Vagina (tissue), 2 donors: ENCODE measurements at regions not wholly inside any gene's neighbourhood (a gene's known extent, or its start where the extent isn't known, plus 50 kb on each side); places are given as distances from the start of the nearest gene placed in this dataset.

Experiments used
- DNase-seq, 2 donors: peaks; one replicate each; pipeline ENCODE4 v3.0.0-alpha.2; 2017; ENCODE audit errors: extremely low spot score in 2 of 2
- H3K27ac ChIP-seq: fragments of 200-600 bp; sonication (generic); one replicate; pipeline ENCODE4 v1.5.1; 2019
- H3K27me3 ChIP-seq: fragments of 200-600 bp; sonication (generic); one replicate; pipeline ENCODE4 v1.5.1; 2019
- H3K36me3 ChIP-seq, 2 donors: fragments of 200-600 bp; sonication (generic); one replicate each; pipeline ENCODE4 v1.5.1; 2017 to 2019
- H3K4me1 ChIP-seq: fragments of 200-600 bp; sonication (generic); one replicate; pipeline ENCODE4 v1.5.1; 2019
- H3K4me3 ChIP-seq, 2 donors: fragments of 200-600 bp; sonication (generic); 1 replicate in 1 of 2; 2 replicates in 1 of 2; pipeline ENCODE4 v1.5.1; 2016 to 2019
- H3K9me3 ChIP-seq: fragments of 200-600 bp; sonication (generic); one replicate; pipeline ENCODE4 v1.5.1; 2019
- CTCF ChIP-seq, 3 experiments: fragments of 450-650 bp in 2 of 3; fragments of 200-600 bp in 1 of 3; sonication (generic) in 1 of 3; IDR thresholded peaks; one replicate each; pipeline ENCODE4 v1.5.1; 2017 to 2019; ENCODE audit warnings: antibody characterized with exemption in 3 of 3, mild to moderate bottlenecking in 2 of 3, moderate library complexity in 2 of 3
- POLR2A ChIP-seq, 2 donors: fragments of 450-650 bp; IDR thresholded peaks; one replicate each; pipeline ENCODE4 v1.6.1; 2017; ENCODE audit warnings: antibody characterized with exemption in 2 of 2, mild to moderate bottlenecking in 2 of 2, moderate library complexity in 2 of 2
- POLR2AphosphoS5 ChIP-seq, 2 donors: sonication (generic); formaldehyde crosslinking; IDR thresholded peaks; one replicate each; pipeline ENCODE4 v1.9.0; 2017; ENCODE audit warnings: antibody characterized with exemption in 2 of 2, mild to moderate bottlenecking in 2 of 2, low read depth in 1 of 2; ENCODE audit not compliant: insufficient read depth in 1 of 2
- intact Hi-C: fragments of 100-400 bp; cut with DNase I; formaldehyde crosslinking; loops from one replicate; pipeline ENCODE4 v1.15.1; 2023

- no peaks in the 10 kb centered on the region for H3K36me3 ChIP-seq
- DNase-seq: no peak
- no peak overlapping the region for H3K27ac ChIP-seq
- TF ChIP-seq POLR2AphosphoS5 (IDR thresholded peaks at IDR 0.05; ENCODE audit: insufficient read depth in 1 of 2, low read depth in 1 of 2): no peak
- TF ChIP-seq POLR2A (IDR thresholded peaks at IDR 0.05): no peak
- no peak for TF ChIP-seq CTCF (IDR thresholded peaks at IDR 0.05)
- no peaks in the 10 kb centered on the region for H3K4me1 ChIP-seq
- H3K9me3 ChIP-seq: no peaks in the 10 kb centered on the region
- intact Hi-C loops: no loop called here
- no peaks in the 10 kb centered on the region for H3K27me3 ChIP-seq
- H3K4me3 ChIP-seq: no peak overlapping the region
Observed at GRCh38 chr1:4139646-4140045, 239.6 kb upstream of the C1orf174 start.

GRCh38 chr1:4140241-4140640, 240.2 kb upstream of the C1orf174 start:
- no peak for DNase-seq
- no peaks in the 10 kb centered on the region for H3K4me1 ChIP-seq
- H3K9me3 ChIP-seq: no peaks in the 10 kb centered on the region
- no peak overlapping the region for H3K4me3 ChIP-seq
- H3K27ac ChIP-seq: no peak overlapping the region
- H3K36me3 ChIP-seq: no peaks in the 10 kb centered on the region
- TF ChIP-seq POLR2AphosphoS5 (IDR thresholded peaks at IDR 0.05; ENCODE audit: insufficient read depth in 1 of 2, low read depth in 1 of 2): no peak
- no peaks in the 10 kb centered on the region for H3K27me3 ChIP-seq
- intact Hi-C loops: no loop called here

GRCh38 chr1:4140821-4141220, 240.7 kb upstream of the C1orf174 start:
- DNase-seq: no peak
- H3K27ac ChIP-seq: no peak overlapping the region
- intact Hi-C loops: no loop called here
- no peaks in the 10 kb centered on the region for H3K4me1 ChIP-seq
- H3K9me3 ChIP-seq: no peaks in the 10 kb centered on the region
- no peaks in the 10 kb centered on the region for H3K36me3 ChIP-seq
- H3K27me3 ChIP-seq: no peaks in the 10 kb centered on the region
- no peak for TF ChIP-seq CTCF (IDR thresholded peaks at IDR 0.05)
- TF ChIP-seq POLR2AphosphoS5 (IDR thresholded peaks at IDR 0.05; ENCODE audit: insufficient read depth in 1 of 2, low read depth in 1 of 2): no peak
- TF ChIP-seq POLR2A (IDR thresholded peaks at IDR 0.05): no peak
- H3K4me3 ChIP-seq: no peak overlapping the region

GRCh38 chr1:4144349-4144971, 244.4 kb upstream of the C1orf174 start:
- Histone ChIP-seq H3K36me3 (no peaks in the 10 kb centered on the region), H3K9me3 (no peaks in the 10 kb centered on the region), H3K27me3 (no peaks in the 10 kb centered on the region), H3K4me3 (no peak overlapping the region), H3K4me1 (no peaks in the 10 kb centered on the region), H3K27ac (no peak overlapping the region)
- DNase-seq: no peak
- intact Hi-C loops: no loop called here
- no peak for TF ChIP-seq CTCF (IDR thresholded peaks at IDR 0.05)
- TF ChIP-seq POLR2A (IDR thresholded peaks at IDR 0.05): no peak
- TF ChIP-seq POLR2AphosphoS5 (IDR thresholded peaks at IDR 0.05; ENCODE audit: insufficient read depth in 1 of 2, low read depth in 1 of 2): no peak

- no peak for DNase-seq
- TF ChIP-seq POLR2AphosphoS5 (IDR thresholded peaks at IDR 0.05; ENCODE audit: insufficient read depth in 1 of 2, low read depth in 1 of 2) (no peak), CTCF (IDR thresholded peaks at IDR 0.05) (no peak), POLR2A (IDR thresholded peaks at IDR 0.05) (no peak)
- Histone ChIP-seq H3K27me3 (no peaks in the 10 kb centered on the region), H3K36me3 (no peaks in the 10 kb centered on the region), H3K4me3 (no peak overlapping the region), H3K4me1 (no peaks in the 10 kb centered on the region), H3K27ac (no peak overlapping the region), H3K9me3 (no peaks in the 10 kb centered on the region)
- intact Hi-C loops: no loop called here
Observed at GRCh38 chr1:4146101-4146500, 246.0 kb upstream of the C1orf174 start.
